ENCODE measurements at regions not wholly inside any gene's neighbourhood (a gene's known extent, or its start where the extent isn't known, plus 50 kb on each side); places are given as distances from the start of the nearest gene placed in this dataset.

DNA sequence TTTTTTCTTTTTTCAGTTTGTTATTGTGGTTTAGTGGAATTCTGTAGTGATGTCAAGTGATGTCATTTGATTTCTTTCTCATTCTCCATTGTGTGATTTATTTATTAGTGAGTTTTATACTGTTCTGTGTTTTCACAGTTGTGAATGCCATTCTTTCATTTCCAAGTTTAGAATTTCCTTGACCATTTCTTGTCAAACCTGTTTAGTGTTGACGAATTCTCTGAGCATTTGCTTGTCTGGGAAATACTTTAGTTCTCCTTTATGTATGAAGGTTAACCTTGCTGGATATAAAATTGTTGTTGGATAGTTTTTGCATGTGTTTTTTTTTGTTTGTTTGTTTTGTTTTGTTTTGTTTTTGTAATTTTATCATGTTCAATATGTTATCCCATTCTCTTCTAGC, 633.6 kb upstream of the FAT3 start:
- no peaks in the 10 kb centered on the region for H3K36me3 ChIP-seq (replicated peaks in 1 of 2; ENCODE audit: insufficient read depth in 1 of 2, low read depth in 2 of 2)
- 39 to 45% methylated on average over 1 of the region's 1 CpG for WGBS, 2 donors
- no peaks in the 10 kb centered on the region for H3K4me1 ChIP-seq
- no peaks in the 10 kb centered on the region for H3K27me3 ChIP-seq
- intact Hi-C loops (cut with DNase I), result no loop called here
- H3K9me3 ChIP-seq, result no peaks in the 10 kb centered on the region
- ATAC-seq, result no peak
- DNase-seq, result no peak
- no peak overlapping the region for H3K27ac ChIP-seq
- TF ChIP-seq CTCF (IDR thresholded peaks at IDR 0.05) (no peak), POLR2A (IDR thresholded peaks at IDR 0.05) (no peak)
- H3K4me3 ChIP-seq, result no peak overlapping the region

- no peaks in the 10 kb centered on the region for H3K36me3 ChIP-seq (replicated peaks in 1 of 2; ENCODE audit: insufficient read depth in 1 of 2, low read depth in 2 of 2)
- H3K27me3 ChIP-seq, result no peaks in the 10 kb centered on the region
- DNase-seq (no peak), ATAC-seq (no peak)
- TF ChIP-seq POLR2A (IDR thresholded peaks at IDR 0.05), result no peak
- no peak for TF ChIP-seq CTCF (IDR thresholded peaks at IDR 0.05)
- H3K27ac ChIP-seq, result no peak overlapping the region
- H3K4me3 ChIP-seq, result no peak overlapping the region
- 52 to 67% methylated on average over 3 of the region's 3 CpGs for WGBS, 2 donors
- no peaks in the 10 kb centered on the region for H3K9me3 ChIP-seq
- intact Hi-C loops (cut with DNase I), result no loop called here
- H3K4me1 ChIP-seq, result no peaks in the 10 kb centered on the region
Observed at GRCh38 chr11:91587131-91587530, 637.5 kb upstream of the FAT3 start.

DNA sequence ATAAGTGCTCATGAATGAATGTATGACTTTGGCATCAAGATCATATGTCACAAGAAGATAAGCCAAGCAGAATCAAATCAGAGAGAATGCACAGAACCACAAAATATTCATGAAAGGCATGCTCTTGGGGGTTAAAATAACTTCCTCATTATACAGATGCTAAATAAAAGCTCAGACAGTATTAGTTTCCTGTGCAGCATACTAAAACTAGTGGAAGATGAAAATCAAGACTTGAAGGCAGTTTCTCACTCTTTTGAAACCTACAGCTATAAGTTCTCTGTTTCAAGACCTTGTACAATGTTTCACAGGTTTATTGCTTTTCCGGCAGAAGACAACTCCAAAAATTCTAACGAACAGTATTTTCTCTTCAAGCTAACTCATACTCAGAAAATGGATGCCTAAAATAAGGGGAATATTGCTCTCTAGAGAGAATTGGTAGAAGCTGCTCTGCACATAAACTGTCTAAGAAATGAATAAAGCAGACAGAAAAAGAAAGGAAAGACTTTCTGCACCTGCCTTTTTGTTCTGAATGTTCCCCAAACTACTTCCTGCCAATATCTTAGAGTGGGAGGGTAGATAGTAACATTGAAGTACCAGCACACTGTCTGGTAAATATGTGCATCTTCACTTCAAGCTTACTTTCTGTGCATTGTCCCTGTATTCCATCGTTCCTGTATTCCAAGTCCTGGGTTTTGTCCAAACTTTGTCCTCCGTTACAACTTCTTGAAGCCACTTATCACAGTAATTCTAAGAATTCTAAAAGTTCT, 639.4 kb upstream of the FAT3 start:
- Histone ChIP-seq H3K4me3 (no peak overlapping the region), H3K9me3 (no peaks in the 10 kb centered on the region), H3K27me3 (no peaks in the 10 kb centered on the region), H3K27ac (no peak overlapping the region), H3K4me1 (no peaks in the 10 kb centered on the region), H3K36me3 (replicated peaks in 1 of 2; ENCODE audit: insufficient read depth in 1 of 2, low read depth in 2 of 2) (no peaks in the 10 kb centered on the region)
- ATAC-seq, result no peak
- DNase-seq, result no peak
- TF ChIP-seq CTCF (IDR thresholded peaks at IDR 0.05) (no peak), POLR2A (IDR thresholded peaks at IDR 0.05) (no peak)
- intact Hi-C loops (cut with DNase I), result no loop called here
- WGBS, 2 donors, result 61 to 67% methylated on average over 4 of the region's 4 CpGs

DNA sequence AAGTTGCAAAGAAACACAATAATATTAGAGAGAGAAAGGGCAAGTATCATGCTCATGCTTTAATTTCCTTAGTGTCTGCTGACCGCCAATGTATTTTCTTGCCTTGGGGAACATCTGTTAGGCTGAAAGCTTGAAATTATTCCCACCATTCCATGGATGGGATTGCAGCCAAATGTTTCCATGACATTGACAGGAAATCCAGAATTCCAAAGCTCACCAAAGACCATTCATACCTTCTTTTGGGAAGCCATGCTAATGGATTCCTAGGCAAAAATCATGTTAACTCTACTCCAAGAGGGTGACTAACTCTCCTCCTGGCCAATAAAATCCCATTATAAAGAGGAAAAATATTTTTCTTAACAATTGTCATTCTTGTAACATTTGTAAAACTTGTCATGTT, 661.4 kb upstream of the FAT3 start:
- no peak overlapping the region for H3K4me3 ChIP-seq
- intact Hi-C loops (cut with DNase I), result no loop called here

More for the DNA sequence above, 661.4 kb upstream of the FAT3 start:
- no peak for ATAC-seq
- Histone ChIP-seq H3K27ac (no peak overlapping the region), H3K27me3 (no peaks in the 10 kb centered on the region), H3K36me3 (replicated peaks in 1 of 2; ENCODE audit: insufficient read depth in 1 of 2, low read depth in 2 of 2) (no peaks in the 10 kb centered on the region), H3K9me3 (no peaks in the 10 kb centered on the region), H3K4me1 (no peaks in the 10 kb centered on the region)
- no peak for DNase-seq
- no peak for TF ChIP-seq POLR2A (IDR thresholded peaks at IDR 0.05)
- TF ChIP-seq CTCF (IDR thresholded peaks at IDR 0.05), result no peak
- whole genome bisulfite sequencing, 2 donors, result 50 to 61% methylated on average over 1 of the region's 1 CpG

Measured in body of pancreas (tissue), 4 donors.